GM12864 (cell line): ENCODE measurements at regions not wholly inside any gene's neighbourhood (a gene's known extent, or its start where the extent isn't known, plus 50 kb on each side); places are given as distances from the start of the nearest gene placed in this dataset.
"Not testable (repeated sequence)": the region's sequence is repeated elsewhere in the genome, so short reads cannot be mapped to it uniquely, and the experiment has no call there.

Experiments used
- DNase-seq: peaks from one replicate; pipeline ENCODE4 v3.0.0-alpha.2; 2011; ENCODE audit warnings: low read depth
- H3K4me3 ChIP-seq: 2 replicates; pipeline ENCODE4 v1.5.1; 2011; ENCODE audit warnings: mild to moderate bottlenecking, low read depth, low read length, control low read depth
- CTCF ChIP-seq: IDR thresholded peaks from 2 replicates; pipeline ENCODE4 v1.5.1; 2011; ENCODE audit warnings: low read depth, mild to moderate bottlenecking, moderate library complexity, low read length, control low read depth, inconsistent platforms; ENCODE audit errors: missing control alignments

GRCh38 chr21:25489673-25490072 is 117.6 kb downstream of the MRPL39 start:
- no peak overlapping the region for H3K4me3 ChIP-seq
- no peak for TF ChIP-seq CTCF
- no peak for DNase-seq

- DNase-seq, result peak; percentile 82
- H3K4me3 ChIP-seq, result peak overlapping the region; percentile 34; the same call in 1 of the 2 replicates
- TF ChIP-seq CTCF, result no peak
Measured at GRCh38 chr21:25487046-25487594, 120.2 kb downstream of the MRPL39 start.

GRCh38 chr21:25485914-25486313 is 121.4 kb downstream of the MRPL39 start:
- peak overlapping the region; percentile 2; the same call in 1 of the 2 replicates for H3K4me3 ChIP-seq
- no peak for DNase-seq
- TF ChIP-seq CTCF, result no peak

- DNase-seq, result no peak
Measured at GRCh38 chr21:25467896-25468295, 139.4 kb downstream of the MRPL39 start.

DNA sequence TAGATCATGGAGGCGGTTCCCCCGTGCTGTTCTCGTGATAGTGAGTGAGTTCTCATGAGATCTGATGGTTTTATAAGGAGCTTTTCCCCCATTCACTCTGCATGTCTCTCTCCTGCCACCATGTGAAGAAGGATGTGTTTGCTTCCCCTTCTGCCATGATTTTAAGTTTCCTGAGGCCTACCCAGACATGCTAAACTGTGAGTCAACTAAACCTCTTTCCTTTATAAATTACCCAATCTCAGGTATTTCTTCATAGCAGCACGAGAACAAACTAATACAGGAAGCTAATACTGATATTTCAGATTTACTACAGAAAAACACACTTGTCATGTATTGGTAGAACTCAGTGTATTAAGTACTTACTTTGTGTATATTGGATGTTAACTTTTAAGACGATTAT is 140.2 kb downstream of the MRPL39 start:
- DNase-seq, H3K4me3 ChIP-seq: not testable (repeated sequence)

More at GRCh38 chr21:25467896-25468295, 139.4 kb downstream of the MRPL39 start:
- no peak for TF ChIP-seq CTCF
- H3K4me3 ChIP-seq, result no peak overlapping the region

DNA sequence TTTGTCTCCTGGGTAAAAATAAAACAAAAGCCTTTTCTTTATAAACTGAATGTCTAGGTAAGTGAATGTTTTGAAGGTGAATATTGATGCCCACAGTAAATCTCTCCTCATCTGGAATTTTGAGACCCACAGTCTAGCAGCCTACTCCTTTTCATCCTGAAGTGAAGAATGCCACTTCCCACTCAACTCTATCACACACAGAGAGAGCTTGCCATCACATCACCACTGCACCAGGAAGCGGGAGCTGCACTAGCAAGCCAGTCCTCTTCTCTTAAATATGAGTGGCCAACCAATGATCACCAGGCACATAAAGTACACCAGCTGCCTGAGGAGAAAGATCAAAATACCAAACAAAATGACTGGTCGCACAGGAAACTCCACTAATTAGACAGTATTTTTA is 140.8 kb downstream of the MRPL39 start:
- no peak overlapping the region for H3K4me3 ChIP-seq
- no peak for DNase-seq
- TF ChIP-seq CTCF, result no peak

DNA sequence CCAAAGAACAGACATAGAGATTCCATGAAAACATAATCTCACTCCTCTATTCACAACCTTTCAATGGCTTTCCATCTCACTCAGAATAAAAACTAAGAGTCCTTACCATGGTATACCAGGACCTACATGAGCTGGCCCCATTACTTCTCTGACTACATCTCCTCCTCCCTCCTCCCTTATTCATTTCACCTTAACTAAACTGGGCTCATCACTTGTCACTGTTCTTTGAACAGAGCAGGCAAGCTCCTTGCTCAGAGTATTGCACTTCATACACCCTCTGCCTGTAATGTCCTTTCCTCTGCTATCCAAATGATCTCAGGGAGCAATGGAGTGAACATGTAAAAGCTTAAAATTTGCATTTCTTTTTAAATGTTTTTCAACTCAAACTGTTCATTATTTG is 142.0 kb downstream of the MRPL39 start:
- no peak for TF ChIP-seq CTCF
- DNase-seq, result no peak
- no peak overlapping the region for H3K4me3 ChIP-seq
